Large intestine (tissue), 3 donors: ENCODE measurements at regions not wholly inside any gene's neighbourhood (a gene's known extent, or its start where the extent isn't known, plus 50 kb on each side); places are given as distances from the start of the nearest gene placed in this dataset.
A peak's percentile ranks its signal among the peaks of the same experiment; 100 is the strongest.

Experiments
- DNase-seq, 2 donors: peaks; one replicate each; pipeline versions ENCODE4 v3.0.0 to v3.0.0-alpha.2; 2013
- H3K27ac ChIP-seq: one replicate; pipeline ENCODE4 v1.5.1; 2013; ENCODE audit warnings: low read length
- H3K27me3 ChIP-seq: 2 replicates; pipeline ENCODE4 v1.6.1; 2013; ENCODE audit warnings: low read length; ENCODE audit not compliant: control insufficient read depth, insufficient read depth
- H3K36me3 ChIP-seq: 2 replicates; pipeline ENCODE4 v1.6.1; 2013; ENCODE audit warnings: low read length; ENCODE audit not compliant: control insufficient read depth, insufficient read depth
- H3K4me1 ChIP-seq: one replicate; pipeline ENCODE4 v1.6.1; 2013; ENCODE audit warnings: low read length; ENCODE audit not compliant: control insufficient read depth, insufficient read depth
- H3K4me3 ChIP-seq: one replicate; pipeline ENCODE4 v1.5.1; 2013; ENCODE audit warnings: low read length
- H3K9me3 ChIP-seq: one replicate; pipeline ENCODE4 v1.6.1; 2013; ENCODE audit warnings: mild to moderate bottlenecking, low read depth, low read length, moderate library complexity; ENCODE audit not compliant: control insufficient read depth
- whole genome bisulfite sequencing: methylation state at CpG from one replicate; pipeline ENCODE4 v1.1.5; 2013; ENCODE audit warnings: low lambda C conversion rate; ENCODE audit not compliant: insufficient coverage; 5-methylcytosine and 5-hydroxymethylcytosine counted together

DNA sequence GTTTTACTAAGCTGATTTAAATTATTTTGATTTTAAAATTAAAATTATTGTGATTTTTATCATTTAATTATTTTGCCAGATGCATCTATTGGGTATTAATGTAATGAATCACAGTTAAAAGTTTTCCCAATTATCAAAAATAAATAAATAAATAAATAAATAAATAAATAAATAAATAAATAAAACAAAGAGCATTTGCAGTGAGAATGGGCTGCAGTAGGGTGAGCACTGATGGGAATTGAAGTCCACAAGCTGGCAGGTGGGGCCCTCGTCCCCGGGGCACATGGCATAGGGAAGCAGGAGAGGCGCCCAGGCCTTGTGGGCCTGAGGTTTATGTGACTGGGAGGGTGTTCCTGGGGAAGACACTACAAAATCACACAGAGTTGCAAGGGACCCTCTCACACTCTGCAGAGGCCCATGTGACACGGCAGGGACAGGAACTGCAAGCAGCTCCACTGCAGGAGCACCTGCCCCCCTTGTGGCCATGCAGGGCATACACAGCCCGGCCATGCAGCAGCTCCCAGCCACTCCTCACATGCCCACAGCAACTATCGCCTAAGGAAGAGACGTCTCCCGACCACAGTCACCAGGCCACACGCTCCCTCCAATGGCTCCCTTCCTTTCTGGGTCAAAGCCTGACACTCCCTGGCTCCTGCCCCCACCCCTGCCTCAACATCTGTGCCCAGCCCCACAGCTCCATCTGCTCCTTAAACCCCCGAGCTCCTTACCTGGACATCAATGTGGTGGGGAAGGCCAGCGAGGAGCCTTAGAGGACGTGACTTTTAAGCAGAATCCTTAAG, 256.3 kb upstream of the SFSWAP start:
- no peaks in the 10 kb centered on the region for H3K36me3 ChIP-seq
- peaks cover 2% of the 10 kb centered on the region for H3K27me3 ChIP-seq
- H3K9me3 ChIP-seq, result no peaks in the 10 kb centered on the region
- H3K4me3 ChIP-seq, result no peak overlapping the region
- H3K27ac ChIP-seq, result no peak overlapping the region
- WGBS, result no CpG with 5 or more reads among the region's 12 CpGs
- H3K4me1 ChIP-seq, result no peaks in the 10 kb centered on the region
- peak; percentile 50 to 51 for DNase-seq

GRCh38 chr12:131455218-131455506, 255.7 kb upstream of the SFSWAP start:
- no peak overlapping the region for H3K4me3 ChIP-seq
- H3K27me3 ChIP-seq, result peaks cover 2% of the 10 kb centered on the region
- WGBS, result 87% methylated on average over 3 of the region's 10 CpGs
- DNase-seq, result no peak
- H3K4me1 ChIP-seq, result no peaks in the 10 kb centered on the region
- H3K27ac ChIP-seq, result no peak overlapping the region
- H3K9me3 ChIP-seq, result no peaks in the 10 kb centered on the region
- no peaks in the 10 kb centered on the region for H3K36me3 ChIP-seq

- H3K9me3 ChIP-seq, result no peaks in the 10 kb centered on the region
- H3K27ac ChIP-seq, result no peak overlapping the region
- H3K4me3 ChIP-seq, result no peak overlapping the region
- DNase-seq, result no peak
- no CpG with 5 or more reads among the region's 12 CpGs for WGBS
- no peaks in the 10 kb centered on the region for H3K36me3 ChIP-seq
- no peaks in the 10 kb centered on the region for H3K4me1 ChIP-seq
- H3K27me3 ChIP-seq, result peaks cover 5% of the 10 kb centered on the region
These were observed 255.2 kb upstream of the SFSWAP start for GRCh38 chr12:131455581-131456110.

DNA sequence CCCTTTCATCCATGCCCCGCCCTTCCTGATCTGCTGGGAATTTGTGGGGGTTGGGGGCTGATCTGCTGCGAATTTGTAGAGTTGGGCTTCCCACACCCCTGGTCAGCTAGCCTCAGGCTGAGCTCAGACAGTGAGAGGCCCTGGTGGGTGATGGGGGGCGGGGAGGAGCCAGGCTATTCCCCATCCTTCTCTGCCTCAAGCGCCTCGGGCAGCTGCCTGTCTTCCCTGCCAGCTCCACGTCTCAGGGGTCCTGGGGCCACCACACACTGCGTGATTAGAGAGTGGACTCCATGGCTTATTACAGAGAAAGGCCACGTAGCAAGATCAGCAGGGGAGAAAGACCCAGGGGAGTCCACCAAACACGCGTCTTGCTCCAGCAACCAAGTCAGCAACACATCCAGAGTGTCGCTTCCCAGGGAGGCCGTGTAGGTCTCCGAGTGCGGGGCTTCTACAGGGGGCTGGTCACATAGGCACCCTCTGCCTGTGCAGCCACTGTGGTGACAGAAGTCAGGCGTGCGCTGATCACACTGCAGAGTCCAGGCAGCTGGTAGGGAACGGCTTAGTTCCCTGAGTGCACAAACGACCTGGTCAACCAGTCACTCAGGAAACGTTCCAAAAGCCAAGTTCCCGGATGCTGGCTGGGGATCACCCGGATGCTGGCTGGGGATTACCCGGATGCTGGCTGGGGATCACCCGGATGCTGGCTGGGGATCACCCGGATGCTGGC, 254.4 kb upstream of the SFSWAP start:
- H3K36me3 ChIP-seq, result no peaks in the 10 kb centered on the region
- no peak overlapping the region for H3K4me3 ChIP-seq
- H3K4me1 ChIP-seq, result no peaks in the 10 kb centered on the region
- no peaks in the 10 kb centered on the region for H3K9me3 ChIP-seq
- H3K27me3 ChIP-seq, result peaks cover 5% of the 10 kb centered on the region
- no peak for DNase-seq
- no CpG with 5 or more reads among the region's 24 CpGs for whole genome bisulfite sequencing
- H3K27ac ChIP-seq, result no peak overlapping the region

GRCh38 chr12:131457028-131457310, 253.9 kb upstream of the SFSWAP start:
- H3K4me3 ChIP-seq, result no peak overlapping the region
- H3K9me3 ChIP-seq, result no peaks in the 10 kb centered on the region
- H3K4me1 ChIP-seq, result no peaks in the 10 kb centered on the region
- no peaks in the 10 kb centered on the region for H3K36me3 ChIP-seq
- peaks cover 5% of the 10 kb centered on the region for H3K27me3 ChIP-seq
- H3K27ac ChIP-seq, result no peak overlapping the region
- WGBS, result no CpG with 5 or more reads among the region's 15 CpGs
- no peak for DNase-seq

- Histone ChIP-seq H3K36me3 (no peaks in the 10 kb centered on the region), H3K4me3 (no peak overlapping the region), H3K27ac (no peak overlapping the region), H3K4me1 (no peaks in the 10 kb centered on the region), H3K27me3 (peaks cover 5% of the 10 kb centered on the region), H3K9me3 (no peaks in the 10 kb centered on the region)
- no peak for DNase-seq
- WGBS, result no CpG with 5 or more reads among the region's 19 CpGs
These were observed 253.4 kb upstream of the SFSWAP start for GRCh38 chr12:131457331-131458047.

DNA sequence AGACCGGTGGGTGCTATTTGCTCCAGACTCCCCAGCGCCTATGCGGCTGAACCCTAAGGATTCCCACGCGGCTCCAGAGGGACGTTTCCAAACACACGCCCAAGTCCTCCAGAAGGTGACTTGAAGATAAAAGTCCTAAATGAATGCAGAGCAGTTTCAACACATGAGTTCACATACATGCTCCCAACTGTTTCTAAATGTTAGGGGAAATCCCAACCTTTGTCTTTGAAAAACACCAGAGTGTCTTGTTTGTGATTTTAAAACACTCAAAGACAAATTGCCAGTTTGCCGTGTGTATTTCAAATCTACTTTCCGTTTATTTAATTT, 252.9 kb upstream of the SFSWAP start:
- DNase-seq, result no peak
- Histone ChIP-seq H3K27me3 (peaks cover 5% of the 10 kb centered on the region), H3K9me3 (no peaks in the 10 kb centered on the region), H3K4me3 (no peak overlapping the region), H3K4me1 (no peaks in the 10 kb centered on the region), H3K27ac (no peak overlapping the region), H3K36me3 (no peaks in the 10 kb centered on the region)
- 88% methylated on average over 2 of the region's 9 CpGs for WGBS

DNA sequence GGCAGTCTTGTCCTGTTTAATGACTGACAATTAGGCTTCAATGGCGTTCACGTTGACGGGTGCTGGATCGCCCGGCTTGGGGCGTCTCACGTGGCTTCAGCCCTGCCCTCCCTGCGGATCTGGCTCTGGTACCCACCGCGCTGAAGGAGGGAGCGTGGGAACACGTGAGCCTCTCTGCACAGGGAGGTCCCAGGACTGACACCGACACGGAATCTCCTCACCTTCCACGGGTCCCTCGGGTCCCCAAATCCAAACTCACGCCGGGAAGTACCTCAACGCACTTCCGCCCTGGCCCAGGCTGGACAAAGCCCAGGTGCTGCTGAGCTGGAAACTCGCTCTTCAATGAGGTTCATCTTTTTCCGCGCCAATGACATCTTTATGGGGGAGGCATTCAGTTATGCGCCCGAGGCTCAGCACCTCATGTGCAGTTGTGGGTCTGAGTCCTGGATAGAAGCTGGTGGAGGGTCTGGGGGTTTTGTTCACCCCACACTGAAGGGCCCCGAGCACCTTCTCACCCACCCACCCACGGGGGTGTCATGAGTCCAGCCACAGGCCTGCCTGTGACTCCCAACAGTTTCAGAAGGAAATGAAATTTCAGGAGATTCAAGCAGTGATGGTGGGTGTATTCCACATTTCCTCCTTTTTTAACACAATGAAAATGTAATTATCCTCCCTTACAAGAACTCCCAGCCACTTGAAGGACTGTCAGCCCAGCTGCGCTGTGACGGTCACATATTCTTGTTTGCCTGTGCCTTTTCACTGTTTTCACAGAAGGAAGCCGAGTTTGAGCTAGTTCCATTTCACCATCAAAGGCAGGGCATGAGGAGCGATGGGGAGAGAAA, 251.7 kb upstream of the SFSWAP start:
- no peak for DNase-seq
- WGBS, result no CpG with 5 or more reads among the region's 31 CpGs
- Histone ChIP-seq H3K4me3 (no peak overlapping the region), H3K36me3 (no peaks in the 10 kb centered on the region), H3K4me1 (no peaks in the 10 kb centered on the region), H3K9me3 (no peaks in the 10 kb centered on the region), H3K27me3 (peaks cover 5% of the 10 kb centered on the region), H3K27ac (no peak overlapping the region)

GRCh38 chr12:131459773-131460365, 251.0 kb upstream of the SFSWAP start:
- no peaks in the 10 kb centered on the region for H3K9me3 ChIP-seq
- H3K36me3 ChIP-seq, result no peaks in the 10 kb centered on the region
- peaks cover 5% of the 10 kb centered on the region for H3K27me3 ChIP-seq
- no peaks in the 10 kb centered on the region for H3K4me1 ChIP-seq
- no peak overlapping the region for H3K4me3 ChIP-seq
- no peak overlapping the region for H3K27ac ChIP-seq
- no peak for DNase-seq
- WGBS, result no CpG with 5 or more reads among the region's 21 CpGs

- H3K36me3 ChIP-seq, result no peaks in the 10 kb centered on the region
- H3K4me3 ChIP-seq, result no peak overlapping the region
- no peaks in the 10 kb centered on the region for H3K4me1 ChIP-seq
- peaks cover 5% of the 10 kb centered on the region for H3K27me3 ChIP-seq
- no CpG with 5 or more reads among the region's 5 CpGs for WGBS
- no peaks in the 10 kb centered on the region for H3K9me3 ChIP-seq
- no peak overlapping the region for H3K27ac ChIP-seq
- no peak for DNase-seq
These were observed 250.4 kb upstream of the SFSWAP start for GRCh38 chr12:131460520-131460919.
